Spleen (tissue), 11 donors: ENCODE measurements at regions not wholly inside any gene's neighbourhood (a gene's known extent, or its start where the extent isn't known, plus 50 kb on each side); places are given as distances from the start of the nearest gene placed in this dataset.

ENCODE experiments used
- DNase-seq: peaks from one replicate; pipeline ENCODE4 v3.0.0-alpha.2; 2020
- H3K27ac ChIP-seq, 8 donors: fragments of 200-600 bp; sonication (generic) in 7 of 8; 1 replicate in 4 of 8; 2 replicates in 4 of 8; pipeline versions ENCODE4 v1.5.0 to v1.8.0; 2016 to 2021; ENCODE audit warnings: inconsistent platforms in 4 of 8, mild to moderate bottlenecking in 4 of 8, moderate library complexity in 1 of 8
- H3K27me3 ChIP-seq, 7 donors: fragments of 200-600 bp; sonication (generic) in 6 of 7; replicated peaks in 1 of 7; 1 replicate in 4 of 7; 2 replicates in 3 of 7; pipeline versions ENCODE4 v1.5.0 to v1.8.0; 2016 to 2021; ENCODE audit warnings: inconsistent platforms in 3 of 7, mild to moderate bottlenecking in 1 of 7
- H3K36me3 ChIP-seq, 6 donors: fragments of 200-600 bp; sonication (generic) in 5 of 6; 1 replicate in 4 of 6; 2 replicates in 2 of 6; pipeline versions ENCODE4 v1.5.0 to v1.8.0; 2016 to 2021; ENCODE audit warnings: inconsistent platforms in 2 of 6
- H3K4me1 ChIP-seq, 6 donors: fragments of 200-600 bp; sonication (generic) in 5 of 6; 1 replicate in 3 of 6; 2 replicates in 3 of 6; pipeline versions ENCODE4 v1.5.0 to v1.8.0; 2016 to 2021; ENCODE audit warnings: inconsistent platforms in 3 of 6
- H3K4me3 ChIP-seq, 8 donors: fragments of 200-600 bp; sonication (generic) in 7 of 8; 1 replicate in 4 of 8; 2 replicates in 4 of 8; pipeline versions ENCODE4 v1.5.0 to v1.8.0; 2016 to 2021; ENCODE audit warnings: inconsistent platforms in 4 of 8, mild to moderate bottlenecking in 4 of 8, moderate library complexity in 2 of 8
- H3K9me3 ChIP-seq, 8 donors: fragments of 200-600 bp; sonication (generic) in 7 of 8; 1 replicate in 4 of 8; 2 replicates in 4 of 8; pipeline versions ENCODE4 v1.5.0 to v1.8.0; 2016 to 2021; ENCODE audit warnings: inconsistent platforms in 4 of 8
- CTCF ChIP-seq, 11 experiments: fragments of 200-600 bp in 7 of 11; fragments of 450-650 bp in 4 of 11; sonication (generic) in 4 of 11; IDR thresholded peaks in 8 of 11; conservative IDR thresholded peaks in 3 of 11; 1 replicate in 7 of 11; 2 replicates in 4 of 11; pipeline versions ENCODE4 v1.4.0 to v1.8.0; 2016 to 2021; ENCODE audit warnings: antibody characterized with exemption in 11 of 11, inconsistent platforms in 4 of 11, mild to moderate bottlenecking in 1 of 11
- POLR2A ChIP-seq, 3 donors: fragments of 450-650 bp; IDR thresholded peaks; one replicate each; pipeline ENCODE4 v1.5.1; 2017; ENCODE audit warnings: antibody characterized with exemption in 3 of 3, mild to moderate bottlenecking in 1 of 3
- POLR2AphosphoS5 ChIP-seq, 3 donors: sonication (generic); formaldehyde crosslinking; IDR thresholded peaks; one replicate each; pipeline ENCODE4 v1.5.1; 2017; ENCODE audit warnings: antibody characterized with exemption in 3 of 3
- WGBS, 5 donors: extraction: QIAGEN DNeasy Blood & Tissue Kit in 3 of 5; methylation state at CpG; one replicate each; pipeline versions ENCODE4 v1.1.5 to v1.1.7; 2013 to 2018; 5-methylcytosine and 5-hydroxymethylcytosine counted together
- intact Hi-C: fragments of 100-400 bp; cut with DNase I; formaldehyde crosslinking; loops from one replicate; pipeline ENCODE4 v1.15.0; 2023; ENCODE audit warnings: low total_unique reads
- donor health status: healthy with polysubstance abuse.
- donor health status: DM: no; HTN: no; CAD: no; lungs with moderate emphysema.
- donor health status: DM: no; HTN: no; CAD: no.
- donor health status: Bipolar disorder and iron deficiency.
- donor health status: healthy.
- donor health status: DM: no; HTN: no; CAD: no.
- donor health status: DM: yes; HTN: yes; CAD: no.

GRCh38 chr9:17013891-17014290 is 120.9 kb upstream of the CNTLN start:
- Histone ChIP-seq H3K4me1 (no peaks in the 10 kb centered on the region), H3K27me3 (no peaks in the 10 kb centered on the region), H3K27ac (no peak overlapping the region), H3K9me3 (no peaks in the 10 kb centered on the region), H3K4me3 (no peak overlapping the region), H3K36me3 (no peaks in the 10 kb centered on the region)
- no peak for DNase-seq
- TF ChIP-seq POLR2AphosphoS5 (IDR thresholded peaks at IDR 0.05), result no peak
- no peak for TF ChIP-seq CTCF (IDR thresholded peaks at IDR 0.05 in 8 of 11, conservative IDR thresholded peaks at IDR 0.05 in 3 of 11)
- no peak for TF ChIP-seq POLR2A (IDR thresholded peaks at IDR 0.05)
- intact Hi-C loops, result no loop called here
- WGBS, 5 donors, result 59 to 80% (median 77%) methylated on average over 3 of the region's 3 CpGs

GRCh38 chr9:17013010-17013409 is 121.8 kb upstream of the CNTLN start:
- Histone ChIP-seq H3K9me3 (no peaks in the 10 kb centered on the region), H3K27me3 (no peaks in the 10 kb centered on the region), H3K27ac (no peak overlapping the region), H3K36me3 (no peaks in the 10 kb centered on the region), H3K4me1 (no peaks in the 10 kb centered on the region), H3K4me3 (no peak overlapping the region)
- WGBS, 5 donors, result 68 to 79% (median 74%) methylated on average over 1 to 3 of the region's 3 CpGs
- TF ChIP-seq POLR2AphosphoS5 (IDR thresholded peaks at IDR 0.05) (no peak), CTCF (IDR thresholded peaks at IDR 0.05 in 8 of 11, conservative IDR thresholded peaks at IDR 0.05 in 3 of 11) (no peak), POLR2A (IDR thresholded peaks at IDR 0.05) (no peak)
- no peak for DNase-seq
- intact Hi-C loops, result no loop called here

GRCh38 chr9:17011880-17012279 is 123.0 kb upstream of the CNTLN start:
- Histone ChIP-seq H3K4me1 (no peaks in the 10 kb centered on the region), H3K27me3 (peaks cover 0 to 5% (median 0%) of the 10 kb centered on the region in 7 donors), H3K9me3 (no peaks in the 10 kb centered on the region), H3K36me3 (no peaks in the 10 kb centered on the region), H3K4me3 (no peak overlapping the region), H3K27ac (no peak overlapping the region)
- no peak for TF ChIP-seq POLR2A (IDR thresholded peaks at IDR 0.05)
- TF ChIP-seq POLR2AphosphoS5 (IDR thresholded peaks at IDR 0.05), result no peak
- no peak for TF ChIP-seq CTCF (IDR thresholded peaks at IDR 0.05 in 8 of 11, conservative IDR thresholded peaks at IDR 0.05 in 3 of 11)
- no peak for DNase-seq
- intact Hi-C loops, result no loop called here

GRCh38 chr9:17009071-17009470 is 125.8 kb upstream of the CNTLN start:
- H3K9me3 ChIP-seq, result no peaks in the 10 kb centered on the region
- intact Hi-C loops, result no loop called here
- no peak for DNase-seq
- no peaks in the 10 kb centered on the region for H3K4me1 ChIP-seq
- TF ChIP-seq CTCF (IDR thresholded peaks at IDR 0.05 in 8 of 11, conservative IDR thresholded peaks at IDR 0.05 in 3 of 11) (no peak), POLR2A (IDR thresholded peaks at IDR 0.05) (no peak), POLR2AphosphoS5 (IDR thresholded peaks at IDR 0.05) (no peak)
- H3K27ac ChIP-seq, result no peak overlapping the region
- H3K36me3 ChIP-seq, result no peaks in the 10 kb centered on the region
- H3K4me3 ChIP-seq, result no peak overlapping the region
- peaks cover 0 to 5% (median 0%) of the 10 kb centered on the region in 7 donors for H3K27me3 ChIP-seq
- WGBS, 5 donors, result 88 to 96% (median 92%) methylated on average over 2 of the region's 2 CpGs
